Heart left ventricle (tissue), 16 donors: ENCODE measurements at regions not wholly inside any gene's neighbourhood (a gene's known extent, or its start where the extent isn't known, plus 50 kb on each side); places are given as distances from the start of the nearest gene placed in this dataset.

Source experiments
- ATAC-seq, 4 donors: fragments of 200-7000 bp; cut with Tn5 transposase; one replicate each; pipeline ENCODE4 v1.9.1; 2020 to 2022; ENCODE audit warnings: moderate library complexity in 4 of 4, mild to moderate bottlenecking in 3 of 4, moderate number of reproducible peaks in 1 of 4
- DNase-seq, 5 donors: peaks; one replicate each; pipeline ENCODE4 v3.0.0-alpha.2; 2020
- H3K27ac ChIP-seq, 12 donors: fragments of 200-600 bp; sonication (generic) in 4 of 12; one replicate each; pipeline versions ENCODE4 v1.5.0 to v1.8.0; 2016 to 2022; ENCODE audit warnings: mild to moderate bottlenecking in 2 of 12
- H3K27me3 ChIP-seq, 9 donors: fragments of 200-600 bp; sonication (generic) in 2 of 9; one replicate each; pipeline versions ENCODE4 v1.5.1 to v1.8.0; 2016 to 2022; ENCODE audit warnings: mild to moderate bottlenecking in 3 of 9
- H3K36me3 ChIP-seq, 9 donors: fragments of 200-600 bp; sonication (generic) in 2 of 9; one replicate each; pipeline versions ENCODE4 v1.5.0 to v1.8.0; 2018 to 2022; ENCODE audit warnings: mild to moderate bottlenecking in 2 of 9
- H3K4me1 ChIP-seq, 12 donors: fragments of 200-600 bp; sonication (generic) in 4 of 12; one replicate each; pipeline versions ENCODE4 v1.5.0 to v1.8.0; 2016 to 2022; ENCODE audit warnings: mild to moderate bottlenecking in 3 of 12
- H3K4me3 ChIP-seq, 12 donors: fragments of 200-600 bp; sonication (generic) in 4 of 12; one replicate each; pipeline versions ENCODE4 v1.5.0 to v1.8.0; 2017 to 2022; ENCODE audit warnings: mild to moderate bottlenecking in 9 of 12, moderate library complexity in 4 of 12
- H3K9me3 ChIP-seq, 12 donors: fragments of 200-600 bp; sonication (generic) in 4 of 12; one replicate each; pipeline versions ENCODE4 v1.5.0 to v1.8.0; 2016 to 2022; ENCODE audit warnings: mild to moderate bottlenecking in 1 of 12
- POLR2A ChIP-seq, 2 donors: fragments of 450-650 bp; IDR thresholded peaks; one replicate each; pipeline ENCODE4 v1.6.1; 2017; ENCODE audit warnings: antibody characterized with exemption in 2 of 2, mild to moderate bottlenecking in 2 of 2, moderate library complexity in 2 of 2
- WGBS, 4 donors: extraction: QIAGEN DNeasy Blood & Tissue Kit in 2 of 4; methylation state at CpG; one replicate each; pipeline versions ENCODE4 v1.1.5 to v1.1.7; 2013 to 2018; 5-methylcytosine and 5-hydroxymethylcytosine counted together
- intact Hi-C, 10 donors: fragments of 100-400 bp; cut with DNase I; formaldehyde crosslinking; loops; one replicate each; pipeline versions ENCODE4 v1.11.1 to v1.14.2; 2022
- TF ChIP-seq, protein P1 (sequence below), 12 donors: fragments of 200-600 bp; sonication (generic) in 4 of 12; IDR thresholded peaks; one replicate each; pipeline versions ENCODE4 v1.5.0 to v1.8.0; 2018 to 2022; ENCODE audit warnings: antibody characterized with exemption in 12 of 12, mild to moderate bottlenecking in 5 of 12
- donor health status: ischemic (EF 13 %, LVEDD 7.1; RV severe dilation, severe dysfunction).
- donor health status: healthy with polysubstance abuse.
- donor health status: DM: no; HTN: yes; CAD: no.
- donor health status: DM: no; HTN: no; CAD: no.
- donor health status: ischemic (EF 25% LVEDD 6.9; RV normal size, moderate dysfunction).
- donor health status: ischemic (EF 25% LVEDD 5.7; RV mildly dilated, moderate dysfunction).
- donor health status: healthy.
- donor health status: DM: yes; HTN: yes; CAD: no.
- donor health status: ischemic (EF 35%, LVEDD 5.7; RV mildly dilated, moderate dysfunction).
- donor health status: nonischemic (EF 11% LVEDD 7.7; RV severe dilation, severe dysfunction).
- donor health status: DM: yes; HTN: yes; CAD: no.
- donor health status: PGD.
- donor health status: ischemic (EF 29% LVEDD 5.4; RV normal size, mild dysfunction).
- donor health status: nonischemic (EF 23%, LVEDD 6.1; RV moderate dilation, normal function).

DNA sequence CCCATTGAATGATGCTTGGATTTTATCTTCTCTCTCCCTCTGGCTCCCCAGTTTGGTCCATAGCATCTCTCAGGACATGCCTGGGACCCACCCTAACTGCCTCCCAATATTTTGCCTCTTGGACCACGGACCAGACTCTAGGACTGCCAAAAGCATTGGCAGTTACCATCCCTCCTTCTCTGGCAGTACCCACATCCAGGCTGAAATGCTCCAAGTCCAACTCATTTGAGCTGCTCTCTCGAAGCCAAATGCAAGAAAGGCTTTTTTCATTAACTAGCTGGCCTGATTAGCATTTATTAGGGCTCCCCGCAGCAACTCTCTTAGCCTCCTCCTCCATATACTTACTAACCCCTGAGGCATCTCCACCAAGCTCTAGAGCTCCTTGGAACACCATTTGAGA is 140.0 kb upstream of the GRIK3 start:
- DNase-seq (no peak), ATAC-seq (no peak)
- no peaks in the 10 kb centered on the region for H3K9me3 ChIP-seq
- H3K4me1 ChIP-seq, result no peaks in the 10 kb centered on the region
- H3K36me3 ChIP-seq, result no peaks in the 10 kb centered on the region
- H3K27ac ChIP-seq, result no peak overlapping the region
- H3K27me3 ChIP-seq, result peaks cover 0 to 32% (median 0%) of the 10 kb centered on the region in 9 donors
- intact Hi-C loops, result no loop called here
- no peak overlapping the region for H3K4me3 ChIP-seq
- no peak for TF ChIP-seq POLR2A (IDR thresholded peaks at IDR 0.05)
- TF ChIP-seq, protein P1, sequence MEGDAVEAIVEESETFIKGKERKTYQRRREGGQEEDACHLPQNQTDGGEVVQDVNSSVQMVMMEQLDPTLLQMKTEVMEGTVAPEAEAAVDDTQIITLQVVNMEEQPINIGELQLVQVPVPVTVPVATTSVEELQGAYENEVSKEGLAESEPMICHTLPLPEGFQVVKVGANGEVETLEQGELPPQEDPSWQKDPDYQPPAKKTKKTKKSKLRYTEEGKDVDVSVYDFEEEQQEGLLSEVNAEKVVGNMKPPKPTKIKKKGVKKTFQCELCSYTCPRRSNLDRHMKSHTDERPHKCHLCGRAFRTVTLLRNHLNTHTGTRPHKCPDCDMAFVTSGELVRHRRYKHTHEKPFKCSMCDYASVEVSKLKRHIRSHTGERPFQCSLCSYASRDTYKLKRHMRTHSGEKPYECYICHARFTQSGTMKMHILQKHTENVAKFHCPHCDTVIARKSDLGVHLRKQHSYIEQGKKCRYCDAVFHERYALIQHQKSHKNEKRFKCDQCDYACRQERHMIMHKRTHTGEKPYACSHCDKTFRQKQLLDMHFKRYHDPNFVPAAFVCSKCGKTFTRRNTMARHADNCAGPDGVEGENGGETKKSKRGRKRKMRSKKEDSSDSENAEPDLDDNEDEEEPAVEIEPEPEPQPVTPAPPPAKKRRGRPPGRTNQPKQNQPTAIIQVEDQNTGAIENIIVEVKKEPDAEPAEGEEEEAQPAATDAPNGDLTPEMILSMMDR (IDR thresholded peaks at IDR 0.05), result no peak
- 54 to 69% (median 57%) methylated on average over 3 of the region's 3 CpGs for WGBS, 4 donors

DNA sequence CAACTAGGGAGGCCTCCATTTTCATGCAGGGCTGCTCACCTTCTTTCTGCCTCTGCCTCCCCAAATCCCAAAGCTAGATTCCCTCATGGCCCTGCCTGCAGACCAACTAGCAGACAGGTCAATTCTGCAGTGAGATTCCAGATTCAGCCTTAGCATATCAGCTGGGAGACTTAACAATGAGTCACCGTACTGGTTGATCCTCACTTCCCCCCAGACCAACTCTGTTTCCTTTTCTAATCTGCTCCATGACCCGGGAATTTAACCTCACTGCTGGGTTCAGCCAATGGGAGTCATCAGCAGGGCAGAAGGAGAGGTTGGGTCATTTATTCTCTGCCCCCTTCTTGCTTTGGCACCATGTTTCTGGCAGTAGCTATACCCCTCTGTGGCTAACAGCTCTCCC is 140.6 kb upstream of the GRIK3 start:
- intact Hi-C loops, result no loop called here
- WGBS, 4 donors, result 20 to 40% (median 28%) methylated on average over 2 of the region's 2 CpGs
- TF ChIP-seq POLR2A (IDR thresholded peaks at IDR 0.05), result no peak

DNA sequence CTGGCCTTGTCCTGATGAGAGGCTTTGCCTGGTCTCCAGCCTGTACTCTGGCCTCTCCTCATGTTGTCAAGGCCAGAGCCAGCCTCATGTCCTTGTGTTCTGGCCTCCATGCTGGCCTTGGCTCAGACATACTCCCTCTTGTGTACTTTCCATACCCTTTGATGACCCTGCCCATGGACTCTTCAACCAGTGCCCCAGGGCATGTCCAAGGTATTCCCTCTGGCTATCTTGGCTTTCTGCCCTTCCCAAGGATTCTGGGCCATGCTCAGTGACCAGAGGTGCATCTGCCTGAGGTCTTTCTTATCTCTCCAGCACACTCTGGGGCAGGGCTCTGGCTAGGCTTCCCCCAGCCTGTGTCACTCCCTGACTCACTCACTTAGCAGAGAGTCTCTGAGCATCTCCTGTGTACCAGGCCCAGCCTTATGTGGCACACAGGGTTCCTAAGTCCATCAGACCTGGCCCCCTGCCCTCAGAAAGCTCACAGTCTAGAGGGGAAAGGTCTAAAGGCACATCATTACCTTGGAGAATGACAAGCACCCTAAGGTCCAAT is 141.4 kb upstream of the GRIK3 start:
- TF ChIP-seq, protein P1 (IDR thresholded peaks at IDR 0.05), result no peak
- no peak for TF ChIP-seq POLR2A (IDR thresholded peaks at IDR 0.05)
- Histone ChIP-seq H3K27me3 (peaks cover 0 to 34% (median 0%) of the 10 kb centered on the region in 9 donors), H3K27ac (no peak overlapping the region), H3K4me1 (no peaks in the 10 kb centered on the region), H3K36me3 (no peaks in the 10 kb centered on the region), H3K9me3 (no peaks in the 10 kb centered on the region), H3K4me3 (no peak overlapping the region)
- ATAC-seq (no peak), DNase-seq (no peak)
- intact Hi-C loops, result no loop called here

More for the DNA sequence above, 140.6 kb upstream of the GRIK3 start:
- H3K4me1 ChIP-seq, result no peaks in the 10 kb centered on the region
- no peak overlapping the region for H3K27ac ChIP-seq
- no peaks in the 10 kb centered on the region for H3K9me3 ChIP-seq
- H3K4me3 ChIP-seq, result no peak overlapping the region
- H3K36me3 ChIP-seq, result no peaks in the 10 kb centered on the region
- DNase-seq (no peak), ATAC-seq (no peak)
- H3K27me3 ChIP-seq, result peaks cover 0 to 32% (median 0%) of the 10 kb centered on the region in 9 donors

DNA sequence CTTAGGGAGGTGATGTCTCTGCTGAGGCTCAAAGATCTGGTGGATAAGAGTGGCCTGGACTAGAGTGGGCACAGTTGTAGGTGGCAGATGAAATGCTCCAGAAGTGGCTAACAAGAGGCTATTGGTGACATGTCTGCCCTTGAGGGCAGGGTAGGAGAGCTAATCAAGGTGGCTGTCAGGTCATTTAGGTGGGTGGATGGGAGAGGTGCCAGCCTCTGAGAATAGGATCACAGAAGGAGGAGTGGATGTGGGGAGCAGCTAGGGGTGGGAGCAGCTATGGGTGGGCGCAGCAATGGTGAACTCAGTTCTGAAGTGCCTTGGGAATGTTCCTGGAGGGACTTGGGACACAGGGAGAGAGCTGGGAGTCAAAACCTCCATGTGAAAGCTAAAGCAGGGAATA is 142.0 kb upstream of the GRIK3 start:
- intact Hi-C loops, result no loop called here
- Histone ChIP-seq H3K36me3 (no peaks in the 10 kb centered on the region), H3K4me1 (no peaks in the 10 kb centered on the region), H3K27me3 (peaks cover 0 to 39% (median 0%) of the 10 kb centered on the region in 9 donors), H3K4me3 (no peak overlapping the region), H3K9me3 (no peaks in the 10 kb centered on the region), H3K27ac (no peak overlapping the region)
- DNase-seq (no peak), ATAC-seq (no peak)
- no peak for TF ChIP-seq POLR2A (IDR thresholded peaks at IDR 0.05)
- TF ChIP-seq, protein P1 (IDR thresholded peaks at IDR 0.05), result no peak
- 65 to 84% (median 71%) methylated on average over 1 of the region's 1 CpG for WGBS, 4 donors

DNA sequence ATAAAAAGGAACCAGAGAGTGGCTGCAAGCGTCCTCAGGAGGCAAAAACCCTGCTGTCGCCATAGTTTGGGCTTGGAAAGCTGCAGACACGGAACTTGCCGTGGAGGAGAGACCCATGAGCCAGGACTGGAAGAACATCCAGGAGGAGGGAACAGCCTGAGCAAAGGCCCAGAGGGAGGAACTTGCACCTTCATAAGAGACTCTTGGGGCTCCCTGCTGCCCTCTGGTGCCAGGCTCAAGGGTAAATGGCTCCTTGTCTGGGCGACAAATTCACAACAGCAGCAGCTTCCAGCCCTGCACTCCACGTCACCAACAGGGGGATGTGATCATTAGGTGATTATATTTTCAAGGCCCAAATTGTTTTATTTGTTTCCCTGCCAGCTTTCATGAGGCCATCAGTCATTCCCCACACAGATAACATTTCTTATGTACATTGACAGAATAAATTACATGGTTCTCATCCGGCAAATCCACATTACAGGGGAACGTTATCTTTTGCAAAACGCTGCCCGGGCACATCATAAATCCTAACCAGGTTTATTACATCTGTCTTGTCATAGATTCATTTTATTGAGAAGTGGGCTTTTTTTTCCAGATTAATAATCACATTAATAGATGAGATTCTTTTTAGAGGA is 143.0 kb upstream of the GRIK3 start:
- H3K27me3 ChIP-seq, result peaks cover 0 to 39% (median 3%) of the 10 kb centered on the region in 9 donors
- no peaks in the 10 kb centered on the region for H3K4me1 ChIP-seq

More for the DNA sequence above, 143.0 kb upstream of the GRIK3 start:
- Histone ChIP-seq H3K9me3 (peaks cover 0 to 6% (median 0%) of the 10 kb centered on the region in 12 donors), H3K36me3 (no peaks in the 10 kb centered on the region), H3K27ac (no peak overlapping the region), H3K4me3 (no peak overlapping the region)
- intact Hi-C loops, result no loop called here
- WGBS, 4 donors, result 63 to 72% (median 69%) methylated on average over 10 of the region's 10 CpGs
- no peak for TF ChIP-seq POLR2A (IDR thresholded peaks at IDR 0.05)
- TF ChIP-seq, protein P1 (IDR thresholded peaks at IDR 0.05), result peak in 3 of 12 donors; percentile 9 to 22 (median 20)
- DNase-seq (no peak), ATAC-seq (no peak)
